ENCODE measurements at regions not wholly inside any gene's neighbourhood (a gene's known extent, or its start where the extent isn't known, plus 50 kb on each side); places are given as distances from the start of the nearest gene placed in this dataset.

DNA sequence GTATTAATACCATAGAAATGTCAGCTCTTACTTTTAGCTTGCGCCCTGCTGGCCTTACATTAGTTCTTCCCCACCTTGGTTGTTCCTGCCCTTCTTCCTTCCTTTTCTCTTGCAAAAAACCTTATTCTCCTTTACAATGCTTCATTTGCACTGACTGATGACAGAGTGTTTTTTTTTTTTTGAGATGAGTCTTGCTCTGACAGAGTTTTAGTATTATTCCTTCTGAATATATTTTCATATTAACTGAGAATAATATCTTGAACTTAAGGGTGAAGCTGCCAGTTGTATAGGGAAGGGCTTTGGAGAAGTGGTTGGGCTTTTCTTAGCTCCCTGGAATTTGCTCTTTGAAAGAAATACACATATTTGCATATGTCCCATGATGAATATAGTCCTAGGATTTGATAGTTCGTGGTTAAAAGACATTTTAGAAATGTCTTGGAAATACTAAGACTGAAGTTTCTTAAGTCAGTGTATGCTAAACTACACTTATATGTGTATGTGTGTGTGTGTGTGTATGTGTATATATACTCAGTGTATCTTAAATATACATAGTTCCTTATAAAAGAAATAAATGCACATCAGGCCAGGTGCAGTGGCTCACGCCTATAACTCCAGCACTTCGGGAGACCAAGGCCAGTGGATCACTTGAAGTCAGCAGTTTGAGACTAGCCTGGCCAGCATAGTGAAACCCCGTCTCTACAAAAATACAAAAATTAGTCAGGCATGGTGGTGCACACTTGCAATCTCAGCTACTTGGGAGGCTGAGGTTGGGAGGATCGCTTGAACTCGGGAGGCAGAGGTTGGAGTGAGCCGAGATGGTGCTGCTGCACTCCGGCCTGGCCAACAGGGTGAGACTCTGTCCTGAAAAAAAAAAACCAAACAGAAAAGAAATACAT lies 216.1 kb upstream of the MYLIP start:
- H3K4me3 ChIP-seq (ENCODE audit: low read depth in 2 of 2, low read length in 1 of 2): no peak overlapping the region
- H3K4me2 ChIP-seq: no peak overlapping the region
- H3K27ac ChIP-seq (ENCODE audit: low read depth in 2 of 2, low read length in 1 of 2): no peak overlapping the region
- ChIA-PET POLR2A (no interaction called here), CTCF (interaction anchor here (0.5 kb wide), 1 partner anchor 11 kb away, joined by 3 read pairs; no protein-coding TSS in a partner anchor)
- DNase-seq: no peak
- 68% methylated on average over 9 of the region's 9 CpGs for whole genome bisulfite sequencing (ENCODE audit: low lambda C conversion rate)
- no peaks in the 10 kb centered on the region for H3F3A ChIP-seq (replicated peaks; ENCODE audit: insufficient read depth)
- H2AFZ ChIP-seq (ENCODE audit: low read depth): no peak overlapping the region
- H3K9me3 ChIP-seq: no peaks in the 10 kb centered on the region
- H3K9ac ChIP-seq: no peak overlapping the region
- H4K20me1 ChIP-seq (ENCODE audit: insufficient read depth): no peaks in the 10 kb centered on the region
- TF ChIP-seq MEF2A (IDR thresholded peaks at IDR 0.05; ENCODE audit: borderline replicate concordance, low read depth) (no peak), POLR2AphosphoS5 (IDR thresholded peaks at IDR 0.05; ENCODE audit: low read depth, low read length) (no peak), EZH2phosphoT487 (IDR thresholded peaks at IDR 0.05; ENCODE audit: borderline replicate concordance, low read depth) (no peak), NFIC (IDR thresholded peaks at IDR 0.05; ENCODE audit: borderline replicate concordance) (no peak), RXRA (IDR thresholded peaks at IDR 0.05; ENCODE audit: borderline replicate concordance, low read depth) (no peak), FOXJ3 (CRISPR knock-in tag; IDR thresholded peaks at IDR 0.05) (no peak), MXI1 (IDR thresholded peaks at IDR 0.05; ENCODE audit: low read depth, low read length) (no peak), GATA2 (CRISPR knock-in tag; IDR thresholded peaks at IDR 0.05) (no peak), EP300 (IDR thresholded peaks at IDR 0.05; ENCODE audit: borderline replicate concordance in 1 of 2, low read depth in 1 of 2, low read length in 1 of 2) (no peak), TAF1 (IDR thresholded peaks at IDR 0.05; ENCODE audit: borderline replicate concordance, low read depth, low read length) (no peak), TEAD4 (IDR thresholded peaks at IDR 0.05; ENCODE audit: borderline replicate concordance, insufficient read depth) (no peak), RFX5 (IDR thresholded peaks at IDR 0.05; ENCODE audit: low read length) (no peak), CHD2 (IDR thresholded peaks at IDR 0.05; ENCODE audit: low read length, partially characterized antibody) (no peak)
- TF ChIP-seq, protein P1, sequence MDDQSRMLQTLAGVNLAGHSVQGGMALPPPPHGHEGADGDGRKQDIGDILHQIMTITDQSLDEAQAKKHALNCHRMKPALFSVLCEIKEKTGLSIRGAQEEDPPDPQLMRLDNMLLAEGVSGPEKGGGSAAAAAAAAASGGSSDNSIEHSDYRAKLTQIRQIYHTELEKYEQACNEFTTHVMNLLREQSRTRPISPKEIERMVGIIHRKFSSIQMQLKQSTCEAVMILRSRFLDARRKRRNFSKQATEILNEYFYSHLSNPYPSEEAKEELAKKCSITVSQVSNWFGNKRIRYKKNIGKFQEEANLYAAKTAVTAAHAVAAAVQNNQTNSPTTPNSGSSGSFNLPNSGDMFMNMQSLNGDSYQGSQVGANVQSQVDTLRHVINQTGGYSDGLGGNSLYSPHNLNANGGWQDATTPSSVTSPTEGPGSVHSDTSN (IDR thresholded peaks at IDR 0.05): no peak
- TF ChIP-seq, protein P2, sequence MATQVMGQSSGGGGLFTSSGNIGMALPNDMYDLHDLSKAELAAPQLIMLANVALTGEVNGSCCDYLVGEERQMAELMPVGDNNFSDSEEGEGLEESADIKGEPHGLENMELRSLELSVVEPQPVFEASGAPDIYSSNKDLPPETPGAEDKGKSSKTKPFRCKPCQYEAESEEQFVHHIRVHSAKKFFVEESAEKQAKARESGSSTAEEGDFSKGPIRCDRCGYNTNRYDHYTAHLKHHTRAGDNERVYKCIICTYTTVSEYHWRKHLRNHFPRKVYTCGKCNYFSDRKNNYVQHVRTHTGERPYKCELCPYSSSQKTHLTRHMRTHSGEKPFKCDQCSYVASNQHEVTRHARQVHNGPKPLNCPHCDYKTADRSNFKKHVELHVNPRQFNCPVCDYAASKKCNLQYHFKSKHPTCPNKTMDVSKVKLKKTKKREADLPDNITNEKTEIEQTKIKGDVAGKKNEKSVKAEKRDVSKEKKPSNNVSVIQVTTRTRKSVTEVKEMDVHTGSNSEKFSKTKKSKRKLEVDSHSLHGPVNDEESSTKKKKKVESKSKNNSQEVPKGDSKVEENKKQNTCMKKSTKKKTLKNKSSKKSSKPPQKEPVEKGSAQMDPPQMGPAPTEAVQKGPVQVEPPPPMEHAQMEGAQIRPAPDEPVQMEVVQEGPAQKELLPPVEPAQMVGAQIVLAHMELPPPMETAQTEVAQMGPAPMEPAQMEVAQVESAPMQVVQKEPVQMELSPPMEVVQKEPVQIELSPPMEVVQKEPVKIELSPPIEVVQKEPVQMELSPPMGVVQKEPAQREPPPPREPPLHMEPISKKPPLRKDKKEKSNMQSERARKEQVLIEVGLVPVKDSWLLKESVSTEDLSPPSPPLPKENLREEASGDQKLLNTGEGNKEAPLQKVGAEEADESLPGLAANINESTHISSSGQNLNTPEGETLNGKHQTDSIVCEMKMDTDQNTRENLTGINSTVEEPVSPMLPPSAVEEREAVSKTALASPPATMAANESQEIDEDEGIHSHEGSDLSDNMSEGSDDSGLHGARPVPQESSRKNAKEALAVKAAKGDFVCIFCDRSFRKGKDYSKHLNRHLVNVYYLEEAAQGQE (IDR thresholded peaks at IDR 0.05; ENCODE audit: low read depth, low read length): no peak
- TF ChIP-seq, protein P3, sequence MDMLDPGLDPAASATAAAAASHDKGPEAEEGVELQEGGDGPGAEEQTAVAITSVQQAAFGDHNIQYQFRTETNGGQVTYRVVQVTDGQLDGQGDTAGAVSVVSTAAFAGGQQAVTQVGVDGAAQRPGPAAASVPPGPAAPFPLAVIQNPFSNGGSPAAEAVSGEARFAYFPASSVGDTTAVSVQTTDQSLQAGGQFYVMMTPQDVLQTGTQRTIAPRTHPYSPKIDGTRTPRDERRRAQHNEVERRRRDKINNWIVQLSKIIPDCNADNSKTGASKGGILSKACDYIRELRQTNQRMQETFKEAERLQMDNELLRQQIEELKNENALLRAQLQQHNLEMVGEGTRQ (IDR thresholded peaks at IDR 0.05; ENCODE audit: borderline replicate concordance, low read depth, low read length): no peak
- TF ChIP-seq, protein P4, sequence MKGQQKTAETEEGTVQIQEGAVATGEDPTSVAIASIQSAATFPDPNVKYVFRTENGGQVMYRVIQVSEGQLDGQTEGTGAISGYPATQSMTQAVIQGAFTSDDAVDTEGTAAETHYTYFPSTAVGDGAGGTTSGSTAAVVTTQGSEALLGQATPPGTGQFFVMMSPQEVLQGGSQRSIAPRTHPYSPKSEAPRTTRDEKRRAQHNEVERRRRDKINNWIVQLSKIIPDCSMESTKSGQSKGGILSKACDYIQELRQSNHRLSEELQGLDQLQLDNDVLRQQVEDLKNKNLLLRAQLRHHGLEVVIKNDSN (IDR thresholded peaks at IDR 0.05; ENCODE audit: borderline replicate concordance, low read depth): no peak
- TF ChIP-seq, protein P5, sequence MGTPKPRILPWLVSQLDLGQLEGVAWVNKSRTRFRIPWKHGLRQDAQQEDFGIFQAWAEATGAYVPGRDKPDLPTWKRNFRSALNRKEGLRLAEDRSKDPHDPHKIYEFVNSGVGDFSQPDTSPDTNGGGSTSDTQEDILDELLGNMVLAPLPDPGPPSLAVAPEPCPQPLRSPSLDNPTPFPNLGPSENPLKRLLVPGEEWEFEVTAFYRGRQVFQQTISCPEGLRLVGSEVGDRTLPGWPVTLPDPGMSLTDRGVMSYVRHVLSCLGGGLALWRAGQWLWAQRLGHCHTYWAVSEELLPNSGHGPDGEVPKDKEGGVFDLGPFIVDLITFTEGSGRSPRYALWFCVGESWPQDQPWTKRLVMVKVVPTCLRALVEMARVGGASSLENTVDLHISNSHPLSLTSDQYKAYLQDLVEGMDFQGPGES (IDR thresholded peaks at IDR 0.05; ENCODE audit: low read depth, low read length): no peak
- TF ChIP-seq, protein P6, sequence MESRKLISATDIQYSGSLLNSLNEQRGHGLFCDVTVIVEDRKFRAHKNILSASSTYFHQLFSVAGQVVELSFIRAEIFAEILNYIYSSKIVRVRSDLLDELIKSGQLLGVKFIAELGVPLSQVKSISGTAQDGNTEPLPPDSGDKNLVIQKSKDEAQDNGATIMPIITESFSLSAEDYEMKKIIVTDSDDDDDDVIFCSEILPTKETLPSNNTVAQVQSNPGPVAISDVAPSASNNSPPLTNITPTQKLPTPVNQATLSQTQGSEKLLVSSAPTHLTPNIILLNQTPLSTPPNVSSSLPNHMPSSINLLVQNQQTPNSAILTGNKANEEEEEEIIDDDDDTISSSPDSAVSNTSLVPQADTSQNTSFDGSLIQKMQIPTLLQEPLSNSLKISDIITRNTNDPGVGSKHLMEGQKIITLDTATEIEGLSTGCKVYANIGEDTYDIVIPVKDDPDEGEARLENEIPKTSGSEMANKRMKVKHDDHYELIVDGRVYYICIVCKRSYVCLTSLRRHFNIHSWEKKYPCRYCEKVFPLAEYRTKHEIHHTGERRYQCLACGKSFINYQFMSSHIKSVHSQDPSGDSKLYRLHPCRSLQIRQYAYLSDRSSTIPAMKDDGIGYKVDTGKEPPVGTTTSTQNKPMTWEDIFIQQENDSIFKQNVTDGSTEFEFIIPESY (IDR thresholded peaks at IDR 0.05; ENCODE audit: borderline replicate concordance, low read depth): no peak
- no peaks in the 10 kb centered on the region for H3K79me2 ChIP-seq (ENCODE audit: insufficient read depth)
- H3K9me2 ChIP-seq: no peaks in the 10 kb centered on the region
- peaks cover 0 to 15% of the 10 kb centered on the region in 2 experiments; a peak in 1 of 4 replicates for H3K4me1 ChIP-seq (ENCODE audit: control insufficient read depth in 1 of 2, insufficient read depth in 2 of 2, low read depth in 1 of 2, low read length in 1 of 2)
- H3K36me3 ChIP-seq (replicated peaks in 1 of 2; ENCODE audit: control insufficient read depth in 1 of 2, insufficient read depth in 2 of 2, low read length in 1 of 2): no peaks in the 10 kb centered on the region
- no peaks in the 10 kb centered on the region for H3K27me3 ChIP-seq (ENCODE audit: insufficient read depth)
